Left hindlimb (tissue), 1 donor: ENCODE measurements at regions not wholly inside any gene's neighbourhood (a gene's known extent, or its start where the extent isn't known, plus 50 kb on each side); places are given as distances from the start of the nearest gene placed in this dataset.

Experiments
- DNase-seq: peaks from one replicate; pipeline ENCODE4 v3.0.0-alpha.2; 2018

DNA sequence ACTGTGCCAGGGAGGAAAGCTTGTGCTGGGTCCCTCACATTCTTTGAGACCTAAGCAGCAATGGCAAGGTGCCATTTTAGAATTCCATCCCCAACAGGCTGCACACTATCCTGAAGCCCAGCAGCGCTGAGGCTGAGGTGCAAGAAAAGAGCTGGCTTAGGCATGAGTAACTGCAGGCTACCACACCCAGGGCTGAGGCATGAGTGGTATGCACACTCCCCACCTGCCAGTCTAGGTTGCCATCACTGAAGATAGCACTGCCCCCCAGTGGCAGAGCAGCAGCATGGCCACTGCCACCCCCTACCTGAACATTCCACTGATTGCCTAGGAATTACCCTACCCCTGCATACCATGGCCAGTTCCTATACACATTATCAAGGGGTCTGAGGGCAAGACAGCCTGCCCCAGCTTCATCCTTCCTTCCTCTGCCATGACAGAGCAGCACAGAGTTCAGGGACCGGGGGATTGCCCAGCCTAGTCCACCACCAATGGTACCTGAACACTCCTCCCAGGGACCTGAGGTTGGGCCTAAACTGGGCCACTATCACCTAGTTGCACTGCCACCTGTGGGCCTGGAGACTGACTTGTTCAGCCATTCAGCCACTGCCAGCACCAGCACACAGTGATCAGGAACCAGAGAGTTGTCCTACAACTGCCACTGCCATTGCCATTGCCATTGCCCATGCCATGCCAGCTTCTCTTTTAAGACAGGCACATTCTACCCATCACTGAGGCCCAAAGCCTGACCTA lies 129.8 kb downstream of the SATB1 start:
- peak; percentile 23 for DNase-seq

DNA sequence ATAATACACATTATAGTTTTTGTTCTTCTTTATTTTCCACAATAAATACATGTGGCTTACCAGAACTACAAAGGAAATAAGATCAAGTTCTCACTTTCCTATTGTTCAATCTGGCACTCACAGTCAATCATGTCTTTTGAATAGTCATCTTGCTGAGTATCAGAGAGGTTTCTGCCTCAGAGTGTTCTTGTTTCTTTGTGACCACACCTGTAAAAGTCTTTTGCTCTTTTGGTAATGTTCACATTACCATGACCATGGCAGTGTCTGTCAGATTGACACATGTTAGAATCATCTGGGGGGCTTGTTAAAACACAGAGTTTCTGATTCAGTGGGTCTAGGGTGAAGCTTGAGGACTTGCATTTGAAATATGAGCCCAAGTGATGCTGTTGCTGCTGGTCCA lies 135.0 kb downstream of the SATB1 start:
- DNase-seq: no peak

DNA sequence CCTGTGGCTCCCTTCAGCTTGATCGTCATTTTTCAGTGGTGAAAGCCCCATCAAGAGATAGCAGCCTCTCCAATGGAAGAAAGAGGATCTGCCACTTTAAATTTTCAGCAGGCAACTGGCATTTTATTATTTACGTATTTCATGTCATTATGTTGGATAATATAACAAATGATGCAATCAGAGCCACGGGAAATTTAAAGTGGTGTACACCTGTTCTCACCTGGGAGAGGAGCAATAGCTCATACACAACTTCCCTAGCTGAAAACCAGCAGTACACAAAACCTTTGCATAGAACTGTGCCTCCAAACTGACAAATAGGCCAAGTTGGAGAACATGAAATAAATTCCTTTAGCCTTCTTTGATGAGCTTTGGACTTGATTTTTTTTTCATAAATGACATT lies 136.9 kb downstream of the SATB1 start:
- DNase-seq: no peak

DNA sequence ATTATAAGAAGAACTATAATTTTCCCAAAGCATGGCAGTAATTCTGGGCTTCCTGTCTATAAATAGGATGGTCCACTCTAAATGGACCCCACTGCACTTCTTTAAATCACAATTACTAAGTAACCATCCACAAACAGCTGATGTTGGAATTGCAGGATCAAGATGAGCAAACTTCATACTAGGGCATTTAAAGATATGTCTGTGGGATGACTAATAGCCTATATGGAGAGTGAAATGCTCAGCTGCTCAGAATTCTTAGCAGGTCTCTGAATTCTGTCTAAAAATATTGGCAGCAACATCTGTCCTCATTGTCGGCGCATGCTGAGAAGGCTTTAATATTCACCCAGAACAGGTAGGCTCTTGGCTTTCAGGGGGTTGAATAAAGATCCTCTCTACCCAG lies 140.4 kb downstream of the SATB1 start:
- no peak for DNase-seq

DNA sequence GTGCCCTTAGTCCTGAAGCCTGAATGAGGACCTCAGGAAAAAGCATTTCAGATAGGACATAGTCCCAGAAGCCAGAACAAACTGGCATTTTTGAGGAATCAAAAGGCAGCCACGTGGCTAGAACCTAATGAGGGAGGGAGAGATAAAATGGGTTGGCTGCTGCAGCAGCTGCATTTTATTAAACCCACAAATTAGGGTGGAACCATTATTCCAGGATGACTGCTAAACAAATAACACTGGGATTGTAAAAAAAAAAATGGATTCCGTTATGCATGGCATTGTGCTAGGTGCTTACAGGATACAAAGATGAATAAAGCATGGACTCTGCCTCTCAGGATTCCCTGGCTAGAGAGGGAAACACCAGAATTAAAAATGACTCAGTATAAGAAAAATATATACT lies 141.5 kb downstream of the SATB1 start:
- DNase-seq: no peak

DNA sequence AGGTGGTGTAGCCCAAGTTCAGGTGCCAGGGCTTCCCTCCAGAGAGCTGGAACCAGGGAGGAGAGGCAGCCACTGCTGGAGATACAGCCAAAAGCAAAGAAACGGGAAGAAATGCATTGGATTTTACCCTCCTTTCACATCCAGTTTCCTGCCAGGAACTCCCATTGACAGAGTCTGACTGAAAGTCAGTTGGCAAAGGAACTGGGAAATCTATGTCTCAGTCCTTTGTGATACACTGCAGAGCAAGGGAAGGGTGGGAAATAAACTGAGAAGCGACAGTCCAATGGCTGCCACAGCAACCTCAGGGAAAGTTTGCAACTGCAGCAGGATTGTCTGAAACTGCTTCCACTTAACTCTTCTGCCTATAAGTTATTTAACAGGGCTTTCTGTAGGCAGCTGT lies 142.6 kb downstream of the SATB1 start:
- no peak for DNase-seq

DNA sequence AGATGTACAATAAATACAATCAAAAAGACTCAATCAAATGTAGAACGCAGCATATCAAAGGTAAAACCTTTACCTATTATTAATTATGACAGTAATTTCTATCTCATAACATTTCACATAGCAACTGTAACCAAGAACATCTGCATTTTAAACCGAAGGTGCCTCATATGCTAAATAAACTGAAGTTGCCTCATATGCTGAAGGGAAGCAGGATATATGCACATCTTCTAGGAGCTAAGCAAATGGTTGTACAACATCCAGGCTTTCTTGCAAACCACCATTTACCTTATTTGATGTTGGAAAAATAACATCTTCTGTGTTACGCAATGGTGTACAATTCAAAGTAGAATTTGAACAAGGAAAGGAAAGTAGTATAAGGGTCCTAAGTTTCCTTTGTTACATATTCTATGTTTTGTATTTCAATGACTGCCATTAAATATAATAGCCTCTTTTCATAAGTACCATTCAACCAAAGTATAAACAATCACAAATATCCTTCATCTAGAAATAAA lies 145.9 kb downstream of the SATB1 start:
- no peak for DNase-seq

DNA sequence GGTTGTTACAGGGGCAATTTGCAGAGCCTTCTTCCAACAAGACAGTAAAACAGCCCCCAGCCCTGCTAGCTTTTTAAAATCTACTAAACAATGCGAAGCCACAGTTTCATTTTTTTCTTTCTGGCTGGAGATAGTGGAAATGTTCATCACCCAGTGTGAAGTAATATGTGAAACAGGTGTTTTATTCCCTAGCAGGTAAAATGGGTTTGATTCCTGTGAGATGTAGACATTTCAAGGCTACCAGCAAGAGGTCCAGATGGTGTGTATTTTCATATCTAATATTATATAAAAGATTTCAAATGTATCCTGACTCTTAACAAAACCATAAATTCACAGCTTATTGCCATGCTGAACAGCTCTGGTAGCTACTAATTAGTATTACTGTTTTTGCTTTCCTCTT lies 160.3 kb downstream of the SATB1 start:
- DNase-seq: no peak

DNA sequence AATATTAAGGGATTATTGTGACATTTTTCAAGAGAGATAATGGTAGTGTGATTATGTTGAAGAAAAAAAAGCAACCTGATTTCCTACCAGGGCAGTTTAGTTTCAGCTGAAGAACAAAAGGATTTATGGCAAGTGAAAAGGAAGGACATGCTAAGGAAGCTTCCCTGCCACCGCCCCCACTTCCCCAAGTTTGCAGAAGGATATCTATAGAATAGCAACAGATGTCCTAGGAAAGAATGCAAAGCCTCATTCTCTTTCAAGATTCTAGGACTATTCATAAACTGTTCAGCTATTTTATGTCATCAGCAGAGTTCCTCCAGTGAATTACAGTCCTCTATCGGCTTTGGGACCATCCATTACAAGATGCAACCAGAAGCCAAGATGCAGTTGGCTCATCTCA lies 160.8 kb downstream of the SATB1 start:
- no peak for DNase-seq

DNA sequence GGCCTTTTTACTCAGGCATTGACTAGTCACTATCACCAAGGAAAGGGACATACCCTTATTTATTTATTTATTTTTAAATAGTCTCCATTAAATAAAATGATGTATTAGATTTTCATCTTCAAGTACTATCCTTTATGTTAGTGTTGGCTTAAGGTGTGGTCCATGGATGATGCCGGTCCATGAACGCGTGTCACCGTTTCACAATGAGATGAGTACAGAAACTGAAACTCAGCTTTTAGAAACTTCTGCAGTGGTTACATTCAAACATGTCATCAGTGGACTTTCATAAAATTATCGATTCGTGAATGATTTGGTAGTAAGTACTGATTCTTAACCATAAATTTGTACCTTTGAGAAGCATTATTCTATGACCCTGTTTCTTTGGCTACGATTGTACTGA lies 166.6 kb downstream of the SATB1 start:
- no peak for DNase-seq

DNA sequence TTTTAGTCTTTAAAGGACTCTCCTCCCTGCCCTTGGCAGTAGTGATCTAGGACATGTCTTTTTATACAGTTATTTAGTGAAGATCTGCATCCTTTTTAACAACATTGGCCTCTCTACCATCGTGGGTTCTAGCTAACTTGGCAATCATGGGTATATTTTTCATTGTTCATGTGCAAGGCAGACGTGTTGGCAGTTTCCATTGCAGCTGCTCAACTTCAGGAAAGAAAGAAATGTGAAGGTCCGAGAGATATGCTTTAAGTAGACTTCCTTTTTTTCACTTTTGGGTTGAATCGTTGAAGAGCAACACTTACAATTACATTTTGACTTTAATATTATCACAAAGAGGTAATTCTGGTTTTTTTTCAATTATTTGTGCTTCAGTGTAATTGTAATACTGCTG lies 172.6 kb downstream of the SATB1 start:
- DNase-seq: no peak

DNA sequence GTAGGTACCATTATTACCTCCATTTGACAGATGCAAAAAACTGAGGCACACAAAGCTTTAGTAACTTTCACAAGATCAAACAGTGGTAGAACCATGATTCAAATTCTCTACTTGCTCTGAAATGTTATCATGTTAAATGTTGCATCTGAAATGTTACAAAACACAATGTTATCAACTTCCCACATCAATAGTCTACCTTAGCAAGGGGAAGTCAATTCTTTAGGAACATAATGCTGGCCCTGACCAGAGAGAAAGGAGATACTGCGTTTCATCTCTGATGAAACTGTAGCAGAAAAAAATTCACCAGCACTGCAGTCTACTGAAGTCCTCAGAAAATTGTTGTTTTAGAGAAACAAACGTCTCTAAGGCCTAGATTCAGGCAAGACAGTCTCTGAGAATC lies 174.1 kb downstream of the SATB1 start:
- no peak for DNase-seq

DNA sequence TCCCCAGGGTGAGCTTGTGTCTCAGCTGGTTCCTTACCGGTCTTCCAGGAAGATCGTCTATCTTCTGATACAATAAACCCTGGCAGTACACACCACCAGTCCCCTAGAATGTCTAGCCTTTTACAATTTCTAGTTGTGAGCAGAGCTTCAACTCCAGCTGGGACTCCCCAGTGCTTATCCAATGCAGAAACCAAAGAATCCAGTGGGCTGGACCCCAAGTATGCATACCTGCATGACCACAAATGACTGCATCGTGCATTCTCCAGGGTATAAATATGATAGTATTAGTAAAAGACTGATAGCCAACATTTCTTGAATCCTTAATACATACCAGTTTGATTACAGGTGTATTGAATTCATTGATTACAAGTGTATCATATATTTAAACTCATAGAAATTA lies 176.0 kb downstream of the SATB1 start:
- DNase-seq: no peak

DNA sequence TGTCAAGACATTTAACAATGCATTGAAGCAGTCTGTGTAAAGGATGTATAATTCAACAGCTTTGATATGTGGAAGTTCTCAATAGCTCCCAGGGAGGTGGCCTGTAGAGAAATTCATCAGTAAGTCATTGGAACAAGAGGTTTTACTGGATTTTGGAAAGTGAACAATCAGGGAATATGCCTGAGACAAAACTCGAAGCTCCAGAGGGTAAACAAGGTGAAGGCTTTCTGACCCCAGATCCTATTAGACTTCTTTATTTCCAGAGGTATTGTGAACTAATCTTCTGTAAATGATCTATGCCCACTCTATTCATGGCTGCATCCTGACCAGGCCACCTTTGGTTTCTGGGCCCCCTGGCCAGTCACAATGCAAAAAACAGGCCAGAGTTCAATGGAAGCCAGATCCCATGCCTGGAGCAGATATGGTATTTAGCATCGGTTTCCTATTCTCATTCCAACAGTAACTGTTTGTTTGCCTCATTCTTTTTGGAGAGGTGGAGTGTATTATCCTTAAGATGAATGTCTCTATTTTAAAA lies 177.3 kb downstream of the SATB1 start:
- no peak for DNase-seq

DNA sequence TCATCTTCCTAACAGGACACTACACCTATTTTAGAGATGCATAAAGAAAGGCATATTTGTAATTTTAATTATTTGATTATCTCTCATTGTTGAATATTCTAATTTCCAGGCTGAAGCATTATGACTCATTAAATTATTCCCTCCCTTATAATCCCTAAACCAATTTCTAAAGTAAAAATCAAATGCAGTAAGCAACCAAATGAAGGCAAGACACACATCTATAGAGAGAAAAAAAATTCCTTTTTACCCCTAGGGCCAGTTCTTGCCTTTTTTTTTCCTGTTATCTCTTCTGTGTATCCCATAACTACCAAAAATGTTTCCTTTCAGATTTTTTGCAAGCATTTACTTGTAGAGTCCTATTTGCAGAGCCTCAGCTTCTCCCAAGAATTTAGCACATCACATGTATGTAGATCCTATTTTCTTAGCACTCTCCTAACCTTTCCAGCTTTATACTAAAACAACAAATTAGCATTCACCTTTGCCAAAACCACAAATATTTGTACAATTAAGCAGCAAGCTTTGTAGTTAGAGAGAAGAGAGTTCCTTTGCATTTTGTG lies 177.9 kb downstream of the SATB1 start:
- DNase-seq: no peak

DNA sequence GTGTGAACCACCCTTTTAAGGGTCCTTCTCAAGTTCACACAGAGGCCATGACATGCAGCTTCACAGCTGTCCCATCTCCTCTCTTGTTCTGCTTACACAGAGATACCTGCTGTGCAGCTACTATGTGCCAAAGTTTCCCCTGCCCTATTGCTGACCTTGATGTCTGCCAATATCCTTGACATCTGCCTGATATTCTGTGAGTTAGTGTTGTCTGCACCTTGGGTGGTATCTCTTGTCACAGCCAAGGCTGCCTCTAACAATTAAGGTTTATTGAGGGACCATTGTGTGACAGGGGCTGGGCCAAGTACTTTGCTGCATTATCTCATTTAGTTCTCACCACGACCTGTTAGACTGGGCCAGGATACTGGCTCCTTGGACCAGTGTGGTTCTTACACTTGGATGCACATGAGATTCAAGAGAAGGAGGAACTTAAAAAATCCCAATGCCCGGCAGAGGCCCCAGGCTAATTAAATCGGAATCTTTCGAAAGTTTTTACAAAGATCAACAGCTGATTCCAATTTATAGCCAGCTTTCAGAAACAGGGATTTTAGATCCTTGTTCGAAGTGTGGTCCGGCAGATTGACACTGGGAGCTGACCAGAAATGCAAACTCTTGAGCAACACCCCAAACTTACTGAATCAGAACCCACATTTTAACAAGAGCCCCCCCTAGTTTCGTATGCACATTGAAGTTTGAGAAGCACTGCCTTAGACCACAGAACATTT lies 178.6 kb downstream of the SATB1 start:
- no peak for DNase-seq

DNA sequence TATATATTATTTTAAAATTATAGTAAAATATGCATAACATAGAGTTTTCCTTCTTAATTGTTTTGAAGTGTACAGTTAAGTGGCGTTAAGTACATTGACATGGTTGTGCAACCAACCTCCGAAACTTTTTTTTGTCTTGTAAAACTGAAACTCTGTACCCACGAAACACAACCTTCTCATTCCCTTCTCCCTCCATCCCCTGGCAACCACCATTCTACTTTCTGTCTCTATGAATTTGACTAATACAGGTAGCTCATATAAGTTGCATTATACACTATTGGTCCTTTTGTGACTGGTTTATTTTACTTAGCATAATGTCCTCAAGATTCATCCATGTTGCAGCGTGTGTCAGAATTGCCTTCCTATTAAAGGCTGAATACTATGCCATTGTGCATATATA lies 179.4 kb downstream of the SATB1 start:
- no peak for DNase-seq

DNA sequence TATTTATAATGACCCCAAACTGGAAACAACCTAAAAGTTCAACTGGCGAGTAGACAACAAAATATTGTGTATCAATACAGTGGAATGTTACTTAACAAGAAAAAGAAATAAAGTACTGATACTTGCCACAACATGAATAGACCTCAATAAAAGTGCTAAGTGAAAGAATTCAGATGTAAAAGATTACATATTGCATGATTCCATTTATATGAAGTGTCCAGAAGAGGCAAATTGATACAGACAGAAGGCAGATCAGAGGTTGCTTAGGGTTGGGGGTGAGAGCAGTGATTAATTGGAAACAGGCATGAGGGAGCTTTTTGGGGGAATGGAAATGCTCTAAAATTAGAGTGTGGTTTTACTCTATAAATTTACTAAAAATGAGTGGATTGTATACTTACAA lies 183.3 kb downstream of the SATB1 start:
- no peak for DNase-seq

DNA sequence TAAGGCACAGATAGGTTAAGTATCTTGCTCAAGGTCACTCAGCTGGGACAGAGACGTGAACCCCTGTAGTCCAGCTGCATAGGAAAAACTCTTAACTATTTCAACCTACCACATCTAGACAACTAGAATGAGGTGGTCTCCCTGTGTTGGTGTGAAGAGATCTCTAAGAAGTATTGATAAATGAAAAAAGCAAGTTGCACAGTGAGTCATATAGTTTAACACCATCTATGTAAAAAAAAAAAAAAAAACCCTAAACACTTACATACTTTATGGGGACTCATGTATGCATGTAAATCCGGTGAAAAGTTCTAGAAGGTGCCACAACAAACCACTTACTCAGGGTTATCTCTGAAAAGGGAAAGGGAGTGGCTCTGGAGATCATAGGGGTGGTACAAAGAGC lies 185.5 kb downstream of the SATB1 start:
- no peak for DNase-seq

DNA sequence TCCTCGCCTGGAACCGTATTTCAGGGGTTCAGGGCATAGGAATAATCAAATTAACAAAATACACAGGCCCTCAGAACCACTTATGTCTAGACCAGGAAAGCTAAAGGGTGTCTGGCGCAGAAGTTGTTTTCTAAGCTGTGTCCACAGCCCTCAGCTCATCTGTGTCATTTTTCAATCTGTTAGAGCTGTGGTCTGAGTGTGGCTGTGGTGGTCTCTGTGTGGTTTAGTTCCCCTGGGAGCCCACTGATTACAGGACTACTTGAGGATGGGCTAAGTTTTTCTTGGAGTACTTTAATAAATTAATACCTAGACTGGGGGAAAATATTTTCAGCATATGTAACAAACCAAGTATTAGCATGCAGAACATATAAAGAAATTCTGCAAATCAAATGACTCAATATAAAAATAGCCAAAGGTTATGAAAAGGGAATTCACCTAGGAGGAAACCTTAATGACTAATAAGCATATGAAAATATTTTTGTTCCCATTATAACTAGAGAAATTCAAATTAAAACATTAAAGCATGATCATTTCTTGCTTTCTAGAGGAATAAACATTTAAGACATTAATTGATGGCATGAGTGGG lies 186.3 kb downstream of the SATB1 start:
- no peak for DNase-seq

DNA sequence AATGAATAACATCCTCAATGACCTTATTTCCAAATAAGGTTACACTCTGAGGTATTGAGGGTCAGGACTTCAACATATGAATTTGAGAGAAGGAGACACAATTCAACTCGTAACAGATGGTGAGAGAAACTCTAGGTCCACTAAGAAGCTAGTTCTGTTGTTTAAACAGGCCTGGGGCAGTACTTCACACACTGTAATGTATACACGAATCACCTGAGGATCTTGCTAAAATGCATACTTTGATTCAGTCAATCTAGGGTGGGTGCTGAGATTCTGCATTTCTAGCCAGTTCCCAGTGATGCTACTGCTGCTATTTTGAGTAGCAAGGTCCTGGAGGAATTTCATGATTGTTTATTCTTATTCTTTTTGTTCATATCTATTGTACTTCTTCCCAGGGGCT lies 186.8 kb downstream of the SATB1 start:
- no peak for DNase-seq

DNA sequence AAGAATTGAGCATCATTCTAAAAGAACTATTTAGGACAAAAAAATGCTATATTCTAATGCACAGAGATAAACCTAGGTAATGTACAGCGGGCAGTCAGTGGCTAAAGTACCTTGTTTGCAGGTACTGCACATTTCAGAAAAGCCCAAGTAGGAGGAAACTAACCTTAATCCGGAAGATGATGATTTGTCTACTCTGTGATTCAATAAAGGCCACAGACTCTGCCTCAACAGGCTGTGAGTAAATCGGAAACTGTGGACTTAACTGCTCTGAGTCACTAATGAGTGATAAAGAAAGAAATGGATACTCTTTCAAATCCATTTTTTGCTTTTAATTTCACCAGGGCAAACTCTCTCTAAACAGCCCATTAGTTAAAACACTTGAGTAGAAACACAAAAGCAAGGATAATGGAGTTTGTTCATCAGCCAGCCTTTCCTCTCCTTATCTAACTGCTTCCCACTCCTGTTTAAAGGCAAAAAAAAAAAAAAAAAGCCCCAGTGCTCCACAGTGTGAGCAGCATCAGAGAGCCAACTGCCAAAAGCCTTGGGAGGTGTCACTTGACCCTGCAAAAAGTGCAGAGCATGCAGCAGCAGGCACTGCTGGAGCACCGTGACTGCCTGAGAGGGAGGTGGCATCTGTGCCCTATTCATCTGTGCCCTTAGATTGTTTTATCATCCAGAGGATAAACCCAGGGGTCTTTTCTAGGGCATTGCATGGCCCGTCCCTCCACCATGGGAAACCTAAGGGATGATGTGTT lies 187.7 kb downstream of the SATB1 start:
- DNase-seq: no peak

DNA sequence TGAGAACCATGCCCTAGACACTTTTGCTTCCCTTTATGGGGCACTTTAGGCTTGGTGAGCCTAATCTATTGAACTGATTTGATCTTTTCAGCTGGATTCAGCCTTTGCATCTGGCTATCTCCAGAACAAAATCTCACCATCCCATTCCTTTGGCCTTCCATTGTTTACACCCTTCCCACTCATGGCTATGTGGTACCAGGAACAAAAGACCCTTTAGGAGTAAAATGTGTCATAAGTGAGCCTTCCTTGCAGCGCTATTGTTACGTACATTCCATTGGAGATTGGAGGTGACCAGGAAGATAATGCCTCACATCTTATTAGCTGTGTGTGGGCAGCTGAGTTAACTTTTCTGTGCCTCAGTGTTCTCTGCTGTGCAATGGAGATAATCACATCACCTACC lies 188.4 kb downstream of the SATB1 start:
- DNase-seq: no peak
